ENCODE measurements at regions not wholly inside any gene's neighbourhood (a gene's known extent, or its start where the extent isn't known, plus 50 kb on each side); places are given as distances from the start of the nearest gene placed in this dataset.

DNA sequence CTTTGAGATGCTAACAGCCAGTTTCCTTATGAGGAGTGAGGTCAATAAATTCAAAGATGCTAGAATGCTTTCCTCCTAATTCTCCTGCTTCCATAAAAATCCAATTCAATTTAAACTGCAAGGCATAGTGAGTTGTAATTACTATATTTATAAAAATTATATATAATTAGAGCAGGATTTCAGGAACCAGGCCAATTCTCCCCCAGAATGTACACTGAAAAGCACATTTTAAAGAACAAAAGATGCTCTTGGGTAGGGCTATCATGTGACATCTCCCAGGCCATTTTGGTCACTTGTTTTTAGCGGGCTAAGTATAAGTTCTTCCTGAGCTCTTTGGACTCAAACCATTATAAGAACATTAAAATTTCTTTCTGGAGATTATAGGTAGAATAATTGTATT lies 195.7 kb upstream of the KCNG1 start:
- WGBS (ENCODE audit: insufficient coverage, low coverage, missing lambda C conversion rate), result 0% methylated on average over 1 of the region's 1 CpG
- Histone ChIP-seq H3K36me3 (ENCODE audit: control insufficient read depth, insufficient read depth, low read length) (no peaks in the 10 kb centered on the region), H3K27ac (ENCODE audit: extremely low read depth, low read depth, low read length) (no peak overlapping the region), H3K9me3 (replicated peaks; ENCODE audit: control insufficient read depth, insufficient read depth, low read depth, low read length) (no peaks in the 10 kb centered on the region), H3K27me3 (ENCODE audit: control insufficient read depth in 2 of 2, insufficient read depth in 2 of 2, low read length in 2 of 2) (peaks cover 0 to 9% of the 10 kb centered on the region in 2 experiments; a peak in 2 of 5 replicates), H3K4me2 (ENCODE audit: insufficient read depth, low read length) (no peak overlapping the region), H4K20me1 (replicated peaks; ENCODE audit: control insufficient read depth, insufficient read depth, low read length) (no peaks in the 10 kb centered on the region), H3K9me1 (ENCODE audit: control insufficient read depth, insufficient read depth, low read length) (no peaks in the 10 kb centered on the region), H3K9ac (ENCODE audit: insufficient read depth in 1 of 2, low read depth in 2 of 2, low read length in 2 of 2) (no peak overlapping the region), H2AFZ (ENCODE audit: low read depth, low read length) (no peak overlapping the region), H3K79me2 (ENCODE audit: control insufficient read depth, insufficient read depth, low read length) (no peaks in the 10 kb centered on the region), H3K4me3 (no peak overlapping the region), H3K4me1 (replicated peaks in 1 of 2; ENCODE audit: control insufficient read depth in 2 of 2, insufficient read depth in 2 of 2, low read length in 2 of 2) (peaks cover 0 to 3% of the 10 kb centered on the region in 2 experiments; a peak in 2 of 5 replicates)
- in situ Hi-C loops (cut with MboI) (no loop called here), intact Hi-C loops (cut with micrococcal nuclease) (no loop called here)
- no peak for FAIRE-seq
- TF ChIP-seq TBL1XR1 (IDR thresholded peaks at IDR 0.05; ENCODE audit: low read length in 2 of 2) (no peak), RBM22 (IDR thresholded peaks at IDR 0.05; ENCODE audit: low read depth, low read length, poor library complexity, severe bottlenecking) (no peak), ARNT (IDR thresholded peaks at IDR 0.05) (no peak), ZNF133 (CRISPR knock-in tag; IDR thresholded peaks at IDR 0.05) (no peak), OTX1 (CRISPR knock-in tag; IDR thresholded peaks at IDR 0.05) (no peak), SRF (CRISPR knock-in tag; IDR thresholded peaks at IDR 0.05) (no peak), BRCA1 (IDR thresholded peaks at IDR 0.05) (no peak), BRCA1 (CRISPR knock-in tag; IDR thresholded peaks at IDR 0.05) (no peak)
- TF ChIP-seq, protein P1, sequence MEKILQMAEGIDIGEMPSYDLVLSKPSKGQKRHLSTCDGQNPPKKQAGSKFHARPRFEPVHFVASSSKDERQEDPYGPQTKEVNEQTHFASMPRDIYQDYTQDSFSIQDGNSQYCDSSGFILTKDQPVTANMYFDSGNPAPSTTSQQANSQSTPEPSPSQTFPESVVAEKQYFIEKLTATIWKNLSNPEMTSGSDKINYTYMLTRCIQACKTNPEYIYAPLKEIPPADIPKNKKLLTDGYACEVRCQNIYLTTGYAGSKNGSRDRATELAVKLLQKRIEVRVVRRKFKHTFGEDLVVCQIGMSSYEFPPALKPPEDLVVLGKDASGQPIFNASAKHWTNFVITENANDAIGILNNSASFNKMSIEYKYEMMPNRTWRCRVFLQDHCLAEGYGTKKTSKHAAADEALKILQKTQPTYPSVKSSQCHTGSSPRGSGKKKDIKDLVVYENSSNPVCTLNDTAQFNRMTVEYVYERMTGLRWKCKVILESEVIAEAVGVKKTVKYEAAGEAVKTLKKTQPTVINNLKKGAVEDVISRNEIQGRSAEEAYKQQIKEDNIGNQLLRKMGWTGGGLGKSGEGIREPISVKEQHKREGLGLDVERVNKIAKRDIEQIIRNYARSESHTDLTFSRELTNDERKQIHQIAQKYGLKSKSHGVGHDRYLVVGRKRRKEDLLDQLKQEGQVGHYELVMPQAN (IDR thresholded peaks at IDR 0.05; ENCODE audit: borderline replicate concordance), result no peak
- TF ChIP-seq, protein P2, sequence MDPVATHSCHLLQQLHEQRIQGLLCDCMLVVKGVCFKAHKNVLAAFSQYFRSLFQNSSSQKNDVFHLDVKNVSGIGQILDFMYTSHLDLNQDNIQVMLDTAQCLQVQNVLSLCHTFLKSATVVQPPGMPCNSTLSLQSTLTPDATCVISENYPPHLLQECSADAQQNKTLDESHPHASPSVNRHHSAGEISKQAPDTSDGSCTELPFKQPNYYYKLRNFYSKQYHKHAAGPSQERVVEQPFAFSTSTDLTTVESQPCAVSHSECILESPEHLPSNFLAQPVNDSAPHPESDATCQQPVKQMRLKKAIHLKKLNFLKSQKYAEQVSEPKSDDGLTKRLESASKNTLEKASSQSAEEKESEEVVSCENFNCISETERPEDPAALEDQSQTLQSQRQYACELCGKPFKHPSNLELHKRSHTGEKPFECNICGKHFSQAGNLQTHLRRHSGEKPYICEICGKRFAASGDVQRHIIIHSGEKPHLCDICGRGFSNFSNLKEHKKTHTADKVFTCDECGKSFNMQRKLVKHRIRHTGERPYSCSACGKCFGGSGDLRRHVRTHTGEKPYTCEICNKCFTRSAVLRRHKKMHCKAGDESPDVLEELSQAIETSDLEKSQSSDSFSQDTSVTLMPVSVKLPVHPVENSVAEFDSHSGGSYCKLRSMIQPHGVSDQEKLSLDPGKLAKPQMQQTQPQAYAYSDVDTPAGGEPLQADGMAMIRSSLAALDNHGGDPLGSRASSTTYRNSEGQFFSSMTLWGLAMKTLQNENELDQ (CRISPR knock-in tag; IDR thresholded peaks at IDR 0.05; ENCODE audit: borderline replicate concordance), result no peak
- ChIA-PET POLR2A (no interaction called here), CTCF (ENCODE audit: low intra/inter-chr PET ratio) (no interaction called here)
- no peak for ATAC-seq
- DNase-seq (ENCODE audit: extremely low read depth in 1 of 4, low spot score in 3 of 4), result no peak
- BruUV-seq (replicated peaks), result no TSS peak

Measured in K562 (cell line).